Right atrium auricular region (tissue), 2 donors: ENCODE measurements at regions not wholly inside any gene's neighbourhood (a gene's known extent, or its start where the extent isn't known, plus 50 kb on each side); places are given as distances from the start of the nearest gene placed in this dataset.

Experiments
- DNase-seq: peaks from one replicate; pipeline ENCODE4 v3.0.0-alpha.2; 2019; ENCODE audit warnings: low spot score
- H3K27ac ChIP-seq, 2 donors: fragments of 200-600 bp; sonication (generic); 1 replicate in 1 of 2; 2 replicates in 1 of 2; pipeline ENCODE4 v1.5.1; 2016 to 2019
- H3K27me3 ChIP-seq, 2 donors: fragments of 200-600 bp; sonication (generic); one replicate each; pipeline versions ENCODE4 v1.5.1 to v1.6.0; 2017 to 2019
- H3K36me3 ChIP-seq: fragments of 200-600 bp; sonication (generic); one replicate; pipeline ENCODE4 v1.5.1; 2016
- H3K4me1 ChIP-seq, 2 donors: fragments of 200-600 bp; sonication (generic); one replicate each; pipeline versions ENCODE4 v1.5.1 to v1.6.0; 2017 to 2019
- H3K4me3 ChIP-seq, 2 donors: fragments of 200-600 bp; sonication (generic); 1 replicate in 1 of 2; 2 replicates in 1 of 2; pipeline ENCODE4 v1.5.1; 2017 to 2019; ENCODE audit warnings: mild to moderate bottlenecking in 1 of 2, moderate library complexity in 1 of 2
- H3K9me3 ChIP-seq, 2 donors: fragments of 200-600 bp; sonication (generic); one replicate each; pipeline ENCODE4 v1.5.1; 2019
- TF ChIP-seq, protein P1 (sequence below), 2 donors: fragments of 200-600 bp; sonication (generic); IDR thresholded peaks; one replicate each; pipeline ENCODE4 v1.5.1; 2019; ENCODE audit warnings: antibody characterized with exemption in 2 of 2

- Histone ChIP-seq H3K4me3 (no peak overlapping the region), H3K27me3 (no peaks in the 10 kb centered on the region), H3K9me3 (no peaks in the 10 kb centered on the region), H3K36me3 (no peaks in the 10 kb centered on the region), H3K27ac (no peak overlapping the region), H3K4me1 (no peaks in the 10 kb centered on the region)
- TF ChIP-seq, protein P1, sequence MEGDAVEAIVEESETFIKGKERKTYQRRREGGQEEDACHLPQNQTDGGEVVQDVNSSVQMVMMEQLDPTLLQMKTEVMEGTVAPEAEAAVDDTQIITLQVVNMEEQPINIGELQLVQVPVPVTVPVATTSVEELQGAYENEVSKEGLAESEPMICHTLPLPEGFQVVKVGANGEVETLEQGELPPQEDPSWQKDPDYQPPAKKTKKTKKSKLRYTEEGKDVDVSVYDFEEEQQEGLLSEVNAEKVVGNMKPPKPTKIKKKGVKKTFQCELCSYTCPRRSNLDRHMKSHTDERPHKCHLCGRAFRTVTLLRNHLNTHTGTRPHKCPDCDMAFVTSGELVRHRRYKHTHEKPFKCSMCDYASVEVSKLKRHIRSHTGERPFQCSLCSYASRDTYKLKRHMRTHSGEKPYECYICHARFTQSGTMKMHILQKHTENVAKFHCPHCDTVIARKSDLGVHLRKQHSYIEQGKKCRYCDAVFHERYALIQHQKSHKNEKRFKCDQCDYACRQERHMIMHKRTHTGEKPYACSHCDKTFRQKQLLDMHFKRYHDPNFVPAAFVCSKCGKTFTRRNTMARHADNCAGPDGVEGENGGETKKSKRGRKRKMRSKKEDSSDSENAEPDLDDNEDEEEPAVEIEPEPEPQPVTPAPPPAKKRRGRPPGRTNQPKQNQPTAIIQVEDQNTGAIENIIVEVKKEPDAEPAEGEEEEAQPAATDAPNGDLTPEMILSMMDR (IDR thresholded peaks at IDR 0.05), result no peak
- DNase-seq, result no peak
Observed at GRCh38 chr2:88258208-88258607, 88.1 kb downstream of the THNSL2 start.

DNA sequence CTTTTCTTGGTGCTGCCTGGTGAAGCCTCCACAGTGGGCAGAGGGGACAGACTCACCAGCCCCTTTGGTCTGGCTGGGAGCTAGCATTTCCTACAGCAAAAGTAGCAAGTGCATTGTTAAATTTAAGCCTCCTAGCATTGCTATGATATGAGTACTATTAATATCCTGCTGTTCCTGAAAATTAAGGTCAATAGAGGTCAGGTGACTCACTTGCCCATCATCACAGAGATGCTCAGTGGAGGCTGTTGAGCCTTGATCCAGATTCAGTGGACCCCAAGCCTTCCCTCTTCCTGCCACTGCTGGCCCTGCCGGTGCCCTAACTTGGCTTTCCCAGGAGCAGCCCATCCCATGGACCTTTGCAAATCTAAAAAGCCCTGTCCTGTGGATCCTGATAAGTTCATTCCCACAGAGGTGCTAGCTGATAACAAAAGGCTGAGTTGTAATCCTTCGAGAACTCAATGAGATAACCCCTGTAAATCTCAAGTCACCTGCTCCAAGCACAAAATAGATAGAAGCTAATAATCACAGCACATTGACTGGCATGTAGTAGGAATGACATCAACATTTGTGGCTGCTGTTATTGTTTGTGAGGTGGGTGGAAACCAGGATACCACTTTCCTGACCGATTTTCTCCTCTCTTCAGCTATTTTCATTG lies 84.4 kb downstream of the THNSL2 start:
- Histone ChIP-seq H3K4me3 (no peak overlapping the region), H3K27ac (peak overlapping the region in 1 of 2 donors; percentile 51), H3K9me3 (no peaks in the 10 kb centered on the region), H3K4me1 (peaks cover 0 to 5% of the 10 kb centered on the region in 2 donors), H3K27me3 (no peaks in the 10 kb centered on the region), H3K36me3 (no peaks in the 10 kb centered on the region)
- no peak for DNase-seq
- TF ChIP-seq, protein P1 (IDR thresholded peaks at IDR 0.05), result no peak

DNA sequence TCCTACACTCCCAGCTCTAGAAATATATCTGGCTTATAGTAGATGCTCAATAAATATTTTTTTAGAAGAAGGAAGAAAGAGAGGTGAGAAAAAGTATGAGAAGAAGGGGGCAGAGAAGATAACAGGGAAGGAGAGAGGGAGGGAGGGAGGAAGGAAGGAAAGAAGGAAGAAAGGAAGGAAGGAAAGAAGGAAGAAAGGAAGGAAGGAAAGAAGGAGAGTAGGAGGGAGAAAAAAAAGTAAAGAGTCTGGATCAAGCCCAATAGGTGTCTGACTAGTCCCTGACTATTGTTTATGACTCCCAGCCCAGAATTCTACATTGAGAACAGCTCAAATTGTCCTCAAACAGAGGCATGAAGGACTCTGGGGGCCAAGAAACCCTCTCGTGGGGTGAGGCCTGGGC lies 83.9 kb downstream of the THNSL2 start:
- H3K4me1 ChIP-seq, result peaks cover 0 to 5% of the 10 kb centered on the region in 2 donors
- H3K27ac ChIP-seq, result peak overlapping the region in 1 of 2 donors; percentile 48
- DNase-seq, result no peak

GRCh38 chr2:88253375-88253774 lies 83.2 kb downstream of the THNSL2 start:
- Histone ChIP-seq H3K4me3 (no peak overlapping the region), H3K36me3 (no peaks in the 10 kb centered on the region), H3K9me3 (no peaks in the 10 kb centered on the region), H3K27ac (no peak overlapping the region), H3K4me1 (peaks cover 0 to 5% of the 10 kb centered on the region in 2 donors), H3K27me3 (no peaks in the 10 kb centered on the region)
- TF ChIP-seq, protein P1 (IDR thresholded peaks at IDR 0.05), result no peak
- no peak for DNase-seq

More for the DNA sequence above, 83.9 kb downstream of the THNSL2 start:
- Histone ChIP-seq H3K36me3 (no peaks in the 10 kb centered on the region), H3K27me3 (no peaks in the 10 kb centered on the region), H3K9me3 (no peaks in the 10 kb centered on the region), H3K4me3 (no peak overlapping the region)
- TF ChIP-seq, protein P1 (IDR thresholded peaks at IDR 0.05), result no peak

- Histone ChIP-seq H3K27me3 (no peaks in the 10 kb centered on the region), H3K36me3 (no peaks in the 10 kb centered on the region), H3K4me1 (peaks cover 0 to 5% of the 10 kb centered on the region in 2 donors), H3K27ac (no peak overlapping the region), H3K4me3 (no peak overlapping the region), H3K9me3 (no peaks in the 10 kb centered on the region)
- DNase-seq, result no peak
- TF ChIP-seq, protein P1 (IDR thresholded peaks at IDR 0.05), result no peak
Observed at GRCh38 chr2:88252646-88253045, 82.5 kb downstream of the THNSL2 start.

- Histone ChIP-seq H3K36me3 (no peaks in the 10 kb centered on the region), H3K4me3 (no peak overlapping the region), H3K9me3 (no peaks in the 10 kb centered on the region), H3K4me1 (peaks cover 0 to 5% of the 10 kb centered on the region in 2 donors), H3K27me3 (no peaks in the 10 kb centered on the region), H3K27ac (no peak overlapping the region)
- TF ChIP-seq, protein P1 (IDR thresholded peaks at IDR 0.05), result no peak
- DNase-seq, result no peak
Observed at GRCh38 chr2:88252111-88252510, 82.0 kb downstream of the THNSL2 start.
